ENCODE measurements at regions not wholly inside any gene's neighbourhood (a gene's known extent, or its start where the extent isn't known, plus 50 kb on each side); places are given as distances from the start of the nearest gene placed in this dataset.

- H3K27me3 ChIP-seq (ENCODE audit: control insufficient read depth, insufficient read depth, low read length): no peaks in the 10 kb centered on the region
- no CpG with 5 or more reads among the region's 5 CpGs for WGBS (ENCODE audit: insufficient coverage, insufficient read length)
- H3K36me3 ChIP-seq (ENCODE audit: control insufficient read depth, insufficient read depth, low read length): no peaks in the 10 kb centered on the region
- DNase-seq (ENCODE audit: low read depth, low spot score): no peak
- H3K4me3 ChIP-seq (ENCODE audit: low read length): no peak overlapping the region
- no peak overlapping the region for H3K27ac ChIP-seq (ENCODE audit: low read length)
- H3K9me3 ChIP-seq (ENCODE audit: control insufficient read depth, insufficient read depth, low read length): no peaks in the 10 kb centered on the region
- no peaks in the 10 kb centered on the region for H3K4me1 ChIP-seq (ENCODE audit: control insufficient read depth, insufficient read depth, low read length)
Measured at GRCh38 chr2:7974936-7975335, 706.9 kb upstream of the ID2 start.

DNA sequence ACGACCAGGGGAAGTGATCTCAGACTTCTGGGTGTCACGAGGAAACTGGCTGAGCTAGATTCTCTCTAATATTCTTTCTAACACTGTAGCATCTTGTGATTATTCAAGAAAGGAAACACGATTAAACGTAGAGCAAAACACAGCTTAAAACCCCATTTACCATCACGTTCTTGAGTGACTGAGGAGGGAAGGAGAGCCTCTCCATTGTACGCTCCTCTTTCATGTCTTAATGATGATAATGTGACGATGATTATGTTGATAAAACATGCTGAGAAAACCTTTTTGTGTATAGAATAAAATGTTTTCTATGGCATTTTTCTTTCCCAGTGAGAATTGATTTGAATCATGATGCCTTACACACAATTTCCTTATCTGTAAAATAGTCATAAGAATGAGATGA, 705.6 kb upstream of the ID2 start:
- no peak overlapping the region for H3K27ac ChIP-seq (ENCODE audit: low read length)
- no peaks in the 10 kb centered on the region for H3K9me3 ChIP-seq (ENCODE audit: control insufficient read depth, insufficient read depth, low read length)
- no peaks in the 10 kb centered on the region for H3K27me3 ChIP-seq (ENCODE audit: control insufficient read depth, insufficient read depth, low read length)

DNA sequence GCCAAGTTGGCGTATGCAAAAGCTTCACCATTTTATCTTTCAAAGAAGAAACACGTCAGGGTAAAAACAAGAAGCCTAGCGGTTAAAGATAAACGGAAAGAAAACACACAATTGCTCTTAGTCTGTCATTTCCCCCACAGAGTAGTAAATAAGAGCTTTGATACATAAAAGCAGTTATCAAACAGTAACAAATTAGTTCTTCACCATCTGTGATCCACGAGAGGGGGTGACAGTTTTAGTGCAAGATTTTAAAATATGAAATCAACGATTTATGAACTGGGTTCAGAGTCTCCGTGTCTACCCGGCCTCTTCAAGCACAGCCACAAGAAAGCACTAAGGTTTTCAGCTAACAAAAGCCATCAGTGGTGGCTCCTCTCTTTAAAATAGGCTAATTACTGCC, 703.9 kb upstream of the ID2 start:
- no peaks in the 10 kb centered on the region for H3K4me1 ChIP-seq (ENCODE audit: control insufficient read depth, insufficient read depth, low read length)
- no peaks in the 10 kb centered on the region for H3K27me3 ChIP-seq (ENCODE audit: control insufficient read depth, insufficient read depth, low read length)
- WGBS (ENCODE audit: insufficient coverage, insufficient read length): no CpG with 5 or more reads among the region's 8 CpGs
- no peaks in the 10 kb centered on the region for H3K36me3 ChIP-seq (ENCODE audit: control insufficient read depth, insufficient read depth, low read length)
- no peak overlapping the region for H3K27ac ChIP-seq (ENCODE audit: low read length)
- H3K4me3 ChIP-seq (ENCODE audit: low read length): no peak overlapping the region
- no peak for DNase-seq (ENCODE audit: low read depth, low spot score)
- no peaks in the 10 kb centered on the region for H3K9me3 ChIP-seq (ENCODE audit: control insufficient read depth, insufficient read depth, low read length)

More for the DNA sequence above, 705.6 kb upstream of the ID2 start:
- H3K4me1 ChIP-seq (ENCODE audit: control insufficient read depth, insufficient read depth, low read length): no peaks in the 10 kb centered on the region
- no peaks in the 10 kb centered on the region for H3K36me3 ChIP-seq (ENCODE audit: control insufficient read depth, insufficient read depth, low read length)
- no peak overlapping the region for H3K4me3 ChIP-seq (ENCODE audit: low read length)
- whole genome bisulfite sequencing (ENCODE audit: insufficient coverage, insufficient read length): no CpG with 5 or more reads among the region's 7 CpGs
- no peak for DNase-seq (ENCODE audit: low read depth, low spot score)

- no peak for DNase-seq (ENCODE audit: low read depth, low spot score)
- Histone ChIP-seq H3K4me1 (ENCODE audit: control insufficient read depth, insufficient read depth, low read length) (no peaks in the 10 kb centered on the region), H3K27ac (ENCODE audit: low read length) (no peak overlapping the region), H3K27me3 (ENCODE audit: control insufficient read depth, insufficient read depth, low read length) (no peaks in the 10 kb centered on the region), H3K9me3 (ENCODE audit: control insufficient read depth, insufficient read depth, low read length) (no peaks in the 10 kb centered on the region), H3K36me3 (ENCODE audit: control insufficient read depth, insufficient read depth, low read length) (no peaks in the 10 kb centered on the region), H3K4me3 (ENCODE audit: low read length) (no peak overlapping the region)
- WGBS (ENCODE audit: insufficient coverage, insufficient read length): no CpG with 5 or more reads among the region's 1 CpG
Measured at GRCh38 chr2:7982054-7982453, 699.8 kb upstream of the ID2 start.

GRCh38 chr2:7983451-7983850, 698.4 kb upstream of the ID2 start:
- Histone ChIP-seq H3K4me3 (ENCODE audit: low read length) (no peak overlapping the region), H3K4me1 (ENCODE audit: control insufficient read depth, insufficient read depth, low read length) (no peaks in the 10 kb centered on the region), H3K27me3 (ENCODE audit: control insufficient read depth, insufficient read depth, low read length) (no peaks in the 10 kb centered on the region), H3K9me3 (ENCODE audit: control insufficient read depth, insufficient read depth, low read length) (no peaks in the 10 kb centered on the region), H3K27ac (ENCODE audit: low read length) (no peak overlapping the region), H3K36me3 (ENCODE audit: control insufficient read depth, insufficient read depth, low read length) (no peaks in the 10 kb centered on the region)
- WGBS (ENCODE audit: insufficient coverage, insufficient read length): no CpG with 5 or more reads among the region's 4 CpGs
- no peak for DNase-seq (ENCODE audit: low read depth, low spot score)

DNA sequence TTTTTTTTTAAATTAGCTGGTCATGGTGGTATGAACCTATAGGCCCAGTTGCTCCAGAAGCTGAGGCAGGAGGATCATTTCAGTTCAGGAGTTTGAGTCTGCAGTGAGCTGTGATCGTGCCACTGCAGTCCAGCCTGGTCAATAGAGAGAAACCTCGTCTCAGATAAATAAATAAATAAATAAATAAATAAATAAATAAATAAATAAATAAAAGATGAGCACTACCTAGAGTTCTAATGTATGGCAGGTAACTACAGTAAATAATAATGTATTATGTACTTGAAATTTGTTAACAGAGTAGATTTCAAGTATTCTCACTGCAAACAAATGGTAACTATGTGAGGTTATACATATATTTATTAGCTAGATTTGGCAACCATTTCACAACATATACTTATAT, 697.9 kb upstream of the ID2 start:
- no peaks in the 10 kb centered on the region for H3K4me1 ChIP-seq (ENCODE audit: control insufficient read depth, insufficient read depth, low read length)
- H3K36me3 ChIP-seq (ENCODE audit: control insufficient read depth, insufficient read depth, low read length): no peaks in the 10 kb centered on the region
- H3K4me3 ChIP-seq (ENCODE audit: low read length): no peak overlapping the region
- no peaks in the 10 kb centered on the region for H3K27me3 ChIP-seq (ENCODE audit: control insufficient read depth, insufficient read depth, low read length)
- H3K27ac ChIP-seq (ENCODE audit: low read length): no peak overlapping the region
- DNase-seq (ENCODE audit: low read depth, low spot score): no peak
- no peaks in the 10 kb centered on the region for H3K9me3 ChIP-seq (ENCODE audit: control insufficient read depth, insufficient read depth, low read length)
- no CpG with 5 or more reads among the region's 2 CpGs for WGBS (ENCODE audit: insufficient coverage, insufficient read length)

DNA sequence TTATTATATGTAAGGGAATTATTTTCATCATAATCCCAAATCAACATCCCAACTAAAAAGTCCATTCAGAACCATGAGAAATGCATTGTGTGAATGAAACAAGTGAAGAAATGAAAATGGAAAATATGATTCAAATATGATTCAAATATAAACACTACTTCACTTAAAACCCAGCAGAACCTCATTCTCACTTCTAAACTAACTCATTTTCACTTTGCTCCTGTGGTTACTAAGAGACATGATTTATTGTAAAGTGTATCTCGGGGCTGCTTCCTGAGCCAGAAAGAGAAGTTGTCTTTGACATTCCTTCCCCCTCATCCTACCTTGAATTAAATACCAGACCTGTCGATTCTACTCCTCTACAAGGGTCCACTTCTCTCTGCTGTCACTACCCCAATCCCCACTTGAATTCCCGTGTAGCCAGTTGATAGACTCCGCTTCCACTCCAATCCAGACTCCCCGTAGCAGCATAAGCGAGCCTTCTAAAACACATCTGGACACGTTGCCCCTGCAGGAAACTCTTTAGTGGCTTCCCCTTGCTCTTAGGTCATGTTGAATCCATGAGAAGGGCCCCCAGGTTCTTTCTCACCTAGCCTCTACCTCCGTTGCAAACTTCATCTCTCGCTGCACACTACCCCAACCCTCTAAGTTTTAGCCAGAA, 697.0 kb upstream of the ID2 start:
- Histone ChIP-seq H3K4me3 (ENCODE audit: low read length) (no peak overlapping the region), H3K27ac (ENCODE audit: low read length) (no peak overlapping the region), H3K9me3 (ENCODE audit: control insufficient read depth, insufficient read depth, low read length) (no peaks in the 10 kb centered on the region), H3K4me1 (ENCODE audit: control insufficient read depth, insufficient read depth, low read length) (no peaks in the 10 kb centered on the region), H3K36me3 (ENCODE audit: control insufficient read depth, insufficient read depth, low read length) (no peaks in the 10 kb centered on the region), H3K27me3 (ENCODE audit: control insufficient read depth, insufficient read depth, low read length) (no peaks in the 10 kb centered on the region)
- no peak for DNase-seq (ENCODE audit: low read depth, low spot score)
- no CpG with 5 or more reads among the region's 9 CpGs for WGBS (ENCODE audit: insufficient coverage, insufficient read length)

DNA sequence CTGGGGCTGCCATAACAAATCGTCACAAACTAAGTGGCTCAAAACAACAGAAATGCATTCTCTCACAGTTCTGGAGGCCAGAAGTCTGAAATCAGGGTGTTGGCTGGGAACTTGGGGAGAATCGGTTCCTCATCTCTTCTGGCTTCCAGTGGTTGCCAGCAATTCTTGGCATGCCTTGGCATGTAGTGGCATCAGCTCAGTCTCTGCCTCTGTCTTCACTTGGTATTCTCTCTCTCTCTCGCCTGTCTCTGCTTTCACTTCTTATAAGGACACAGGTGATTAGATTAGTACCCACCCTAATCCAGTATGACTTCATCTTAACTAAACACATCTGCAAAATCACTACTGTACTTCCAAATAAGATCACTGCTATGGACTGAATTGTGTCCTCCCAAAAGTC, 695.4 kb upstream of the ID2 start:
- Histone ChIP-seq H3K36me3 (ENCODE audit: control insufficient read depth, insufficient read depth, low read length) (no peaks in the 10 kb centered on the region), H3K9me3 (ENCODE audit: control insufficient read depth, insufficient read depth, low read length) (no peaks in the 10 kb centered on the region), H3K4me3 (ENCODE audit: low read length) (no peak overlapping the region), H3K27me3 (ENCODE audit: control insufficient read depth, insufficient read depth, low read length) (no peaks in the 10 kb centered on the region), H3K4me1 (ENCODE audit: control insufficient read depth, insufficient read depth, low read length) (no peaks in the 10 kb centered on the region), H3K27ac (ENCODE audit: low read length) (no peak overlapping the region)
- DNase-seq (ENCODE audit: low read depth, low spot score): no peak
- WGBS (ENCODE audit: insufficient coverage, insufficient read length): no CpG with 5 or more reads among the region's 3 CpGs

DNA sequence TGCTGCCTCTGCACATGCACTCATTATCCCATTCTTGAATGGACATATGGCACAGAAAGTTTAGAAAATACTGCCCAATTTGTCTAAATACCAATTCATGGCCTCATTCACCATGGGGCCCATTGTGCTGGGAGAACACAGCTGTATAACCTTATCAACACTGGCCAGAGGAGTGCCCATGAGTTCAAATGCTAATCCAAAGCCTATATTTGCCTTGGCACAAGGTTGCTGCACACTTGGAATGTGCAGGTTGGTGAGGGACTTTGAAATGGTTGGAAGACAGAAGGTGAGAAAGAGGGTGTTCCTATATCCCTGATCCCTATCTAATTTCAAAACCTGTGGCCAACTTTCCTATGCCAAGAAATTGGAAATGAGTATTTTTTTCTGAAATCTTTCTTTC, 693.9 kb upstream of the ID2 start:
- no peak overlapping the region for H3K27ac ChIP-seq (ENCODE audit: low read length)
- H3K36me3 ChIP-seq (ENCODE audit: control insufficient read depth, insufficient read depth, low read length): no peaks in the 10 kb centered on the region
- H3K9me3 ChIP-seq (ENCODE audit: control insufficient read depth, insufficient read depth, low read length): no peaks in the 10 kb centered on the region
- no peak for DNase-seq (ENCODE audit: low read depth, low spot score)
- no peak overlapping the region for H3K4me3 ChIP-seq (ENCODE audit: low read length)
- no peaks in the 10 kb centered on the region for H3K27me3 ChIP-seq (ENCODE audit: control insufficient read depth, insufficient read depth, low read length)
- no peaks in the 10 kb centered on the region for H3K4me1 ChIP-seq (ENCODE audit: control insufficient read depth, insufficient read depth, low read length)

GRCh38 chr2:7988440-7988839, 693.4 kb upstream of the ID2 start:
- Histone ChIP-seq H3K9me3 (ENCODE audit: control insufficient read depth, insufficient read depth, low read length) (no peaks in the 10 kb centered on the region), H3K36me3 (ENCODE audit: control insufficient read depth, insufficient read depth, low read length) (no peaks in the 10 kb centered on the region), H3K4me3 (ENCODE audit: low read length) (no peak overlapping the region), H3K27ac (ENCODE audit: low read length) (no peak overlapping the region), H3K4me1 (ENCODE audit: control insufficient read depth, insufficient read depth, low read length) (no peaks in the 10 kb centered on the region), H3K27me3 (ENCODE audit: control insufficient read depth, insufficient read depth, low read length) (no peaks in the 10 kb centered on the region)
- no CpG with 5 or more reads among the region's 1 CpG for WGBS (ENCODE audit: insufficient coverage, insufficient read length)
- no peak for DNase-seq (ENCODE audit: low read depth, low spot score)

DNA sequence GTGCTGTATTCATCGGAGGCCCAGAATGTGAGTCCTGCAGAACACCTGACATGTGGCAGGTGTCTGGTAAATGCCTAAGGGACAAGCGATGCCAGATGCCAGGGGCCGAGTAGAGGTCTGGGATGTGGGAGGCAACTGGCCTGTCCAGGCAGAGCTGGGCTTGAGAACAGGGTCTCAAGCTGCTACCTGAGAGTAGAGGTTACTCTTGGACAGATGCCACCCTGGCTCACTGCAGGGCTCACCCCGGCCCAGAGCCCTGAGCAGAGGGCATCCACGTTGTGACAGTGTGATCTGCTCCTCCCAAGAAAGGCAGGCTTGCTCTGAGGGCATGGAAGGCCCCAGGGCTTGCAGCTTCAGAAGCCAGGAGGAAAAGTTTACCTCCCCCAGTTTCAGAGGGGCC, 692.0 kb upstream of the ID2 start:
- Histone ChIP-seq H3K27ac (ENCODE audit: low read length) (no peak overlapping the region), H3K4me3 (ENCODE audit: low read length) (no peak overlapping the region), H3K9me3 (ENCODE audit: control insufficient read depth, insufficient read depth, low read length) (no peaks in the 10 kb centered on the region), H3K4me1 (ENCODE audit: control insufficient read depth, insufficient read depth, low read length) (no peaks in the 10 kb centered on the region), H3K36me3 (ENCODE audit: control insufficient read depth, insufficient read depth, low read length) (no peaks in the 10 kb centered on the region), H3K27me3 (ENCODE audit: control insufficient read depth, insufficient read depth, low read length) (no peaks in the 10 kb centered on the region)
- WGBS (ENCODE audit: insufficient coverage, insufficient read length): no CpG with 5 or more reads among the region's 5 CpGs
- DNase-seq (ENCODE audit: low read depth, low spot score): no peak

Measured in iPS DF 6.9 (cell line).